Vagina (tissue), 2 donors: ENCODE measurements at regions not wholly inside any gene's neighbourhood (a gene's known extent, or its start where the extent isn't known, plus 50 kb on each side); places are given as distances from the start of the nearest gene placed in this dataset.

Source experiments
- POLR2A ChIP-seq, 2 donors: fragments of 450-650 bp; IDR thresholded peaks; one replicate each; pipeline ENCODE4 v1.6.1; 2017; ENCODE audit warnings: antibody characterized with exemption in 2 of 2, mild to moderate bottlenecking in 2 of 2, moderate library complexity in 2 of 2
- POLR2AphosphoS5 ChIP-seq, 2 donors: sonication (generic); formaldehyde crosslinking; IDR thresholded peaks; one replicate each; pipeline ENCODE4 v1.9.0; 2017; ENCODE audit warnings: antibody characterized with exemption in 2 of 2, mild to moderate bottlenecking in 2 of 2, low read depth in 1 of 2; ENCODE audit not compliant: insufficient read depth in 1 of 2
- TF ChIP-seq, protein P1 (sequence below), 3 experiments: fragments of 450-650 bp in 2 of 3; fragments of 200-600 bp in 1 of 3; sonication (generic) in 1 of 3; IDR thresholded peaks; one replicate each; pipeline ENCODE4 v1.5.1; 2017 to 2019; ENCODE audit warnings: antibody characterized with exemption in 3 of 3, mild to moderate bottlenecking in 2 of 3, moderate library complexity in 2 of 3

DNA sequence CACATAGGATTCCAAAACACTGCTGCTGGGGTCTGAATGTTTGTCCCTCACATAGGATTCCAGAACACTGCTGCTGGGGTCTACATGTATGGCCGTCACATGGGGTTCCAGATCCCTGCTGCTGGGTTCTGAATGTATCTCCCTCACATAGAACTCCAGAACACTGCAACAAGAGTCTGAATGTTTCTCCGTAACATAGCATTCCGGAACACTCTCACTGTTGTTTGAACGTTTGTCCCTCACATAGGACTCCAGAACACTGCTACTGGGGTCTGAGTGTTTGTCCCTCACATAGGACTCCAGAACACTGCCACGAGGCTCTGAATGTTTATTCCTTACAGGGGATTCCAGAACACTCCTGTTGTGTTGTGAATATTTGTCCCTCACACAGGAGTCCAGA, 216.8 kb downstream of the FOXD4L6 start:
- TF ChIP-seq, protein P1, sequence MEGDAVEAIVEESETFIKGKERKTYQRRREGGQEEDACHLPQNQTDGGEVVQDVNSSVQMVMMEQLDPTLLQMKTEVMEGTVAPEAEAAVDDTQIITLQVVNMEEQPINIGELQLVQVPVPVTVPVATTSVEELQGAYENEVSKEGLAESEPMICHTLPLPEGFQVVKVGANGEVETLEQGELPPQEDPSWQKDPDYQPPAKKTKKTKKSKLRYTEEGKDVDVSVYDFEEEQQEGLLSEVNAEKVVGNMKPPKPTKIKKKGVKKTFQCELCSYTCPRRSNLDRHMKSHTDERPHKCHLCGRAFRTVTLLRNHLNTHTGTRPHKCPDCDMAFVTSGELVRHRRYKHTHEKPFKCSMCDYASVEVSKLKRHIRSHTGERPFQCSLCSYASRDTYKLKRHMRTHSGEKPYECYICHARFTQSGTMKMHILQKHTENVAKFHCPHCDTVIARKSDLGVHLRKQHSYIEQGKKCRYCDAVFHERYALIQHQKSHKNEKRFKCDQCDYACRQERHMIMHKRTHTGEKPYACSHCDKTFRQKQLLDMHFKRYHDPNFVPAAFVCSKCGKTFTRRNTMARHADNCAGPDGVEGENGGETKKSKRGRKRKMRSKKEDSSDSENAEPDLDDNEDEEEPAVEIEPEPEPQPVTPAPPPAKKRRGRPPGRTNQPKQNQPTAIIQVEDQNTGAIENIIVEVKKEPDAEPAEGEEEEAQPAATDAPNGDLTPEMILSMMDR (IDR thresholded peaks at IDR 0.05), result no peak
- TF ChIP-seq POLR2A (IDR thresholded peaks at IDR 0.05) (no peak), POLR2AphosphoS5 (IDR thresholded peaks at IDR 0.05; ENCODE audit: insufficient read depth in 1 of 2, low read depth in 1 of 2) (no peak)
